ENCODE measurements at regions not wholly inside any gene's neighbourhood (a gene's known extent, or its start where the extent isn't known, plus 50 kb on each side); places are given as distances from the start of the nearest gene placed in this dataset.

DNA sequence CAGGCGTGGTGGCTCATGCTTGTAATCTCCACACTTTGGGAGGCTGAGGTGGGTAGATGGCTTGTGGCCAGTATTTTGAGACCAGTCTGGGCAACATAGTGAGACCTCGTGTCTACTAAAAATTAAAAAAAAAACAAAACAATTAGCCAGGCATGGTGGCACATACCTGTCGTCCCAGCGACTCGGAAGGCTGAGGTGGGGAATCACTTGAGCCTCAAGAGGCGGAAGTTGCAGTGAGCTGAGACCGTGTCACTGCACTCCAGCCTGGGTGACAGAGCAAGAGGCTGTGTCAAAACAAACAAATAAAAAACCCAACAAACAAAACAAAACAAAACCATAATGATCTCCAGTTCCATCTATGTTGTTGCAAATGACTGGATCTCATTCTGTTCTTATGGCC lies 341.3 kb upstream of the CFAP20DC start:
- TF ChIP-seq SIN3A (IDR thresholded peaks at IDR 0.05; ENCODE audit: borderline replicate concordance, insufficient read depth, low read length) (no peak), POLR2AphosphoS5 (IDR thresholded peaks at IDR 0.05; ENCODE audit: low read depth, low read length) (no peak), TAF1 (IDR thresholded peaks at IDR 0.05; ENCODE audit: borderline replicate concordance, insufficient read depth, low read length) (no peak), FOXP2 (optimal IDR thresholded peaks at IDR 0.05; ENCODE audit: borderline replicate concordance, extremely low read depth, extremely low read length, insufficient read depth) (no peak)
- TF ChIP-seq, protein P1, sequence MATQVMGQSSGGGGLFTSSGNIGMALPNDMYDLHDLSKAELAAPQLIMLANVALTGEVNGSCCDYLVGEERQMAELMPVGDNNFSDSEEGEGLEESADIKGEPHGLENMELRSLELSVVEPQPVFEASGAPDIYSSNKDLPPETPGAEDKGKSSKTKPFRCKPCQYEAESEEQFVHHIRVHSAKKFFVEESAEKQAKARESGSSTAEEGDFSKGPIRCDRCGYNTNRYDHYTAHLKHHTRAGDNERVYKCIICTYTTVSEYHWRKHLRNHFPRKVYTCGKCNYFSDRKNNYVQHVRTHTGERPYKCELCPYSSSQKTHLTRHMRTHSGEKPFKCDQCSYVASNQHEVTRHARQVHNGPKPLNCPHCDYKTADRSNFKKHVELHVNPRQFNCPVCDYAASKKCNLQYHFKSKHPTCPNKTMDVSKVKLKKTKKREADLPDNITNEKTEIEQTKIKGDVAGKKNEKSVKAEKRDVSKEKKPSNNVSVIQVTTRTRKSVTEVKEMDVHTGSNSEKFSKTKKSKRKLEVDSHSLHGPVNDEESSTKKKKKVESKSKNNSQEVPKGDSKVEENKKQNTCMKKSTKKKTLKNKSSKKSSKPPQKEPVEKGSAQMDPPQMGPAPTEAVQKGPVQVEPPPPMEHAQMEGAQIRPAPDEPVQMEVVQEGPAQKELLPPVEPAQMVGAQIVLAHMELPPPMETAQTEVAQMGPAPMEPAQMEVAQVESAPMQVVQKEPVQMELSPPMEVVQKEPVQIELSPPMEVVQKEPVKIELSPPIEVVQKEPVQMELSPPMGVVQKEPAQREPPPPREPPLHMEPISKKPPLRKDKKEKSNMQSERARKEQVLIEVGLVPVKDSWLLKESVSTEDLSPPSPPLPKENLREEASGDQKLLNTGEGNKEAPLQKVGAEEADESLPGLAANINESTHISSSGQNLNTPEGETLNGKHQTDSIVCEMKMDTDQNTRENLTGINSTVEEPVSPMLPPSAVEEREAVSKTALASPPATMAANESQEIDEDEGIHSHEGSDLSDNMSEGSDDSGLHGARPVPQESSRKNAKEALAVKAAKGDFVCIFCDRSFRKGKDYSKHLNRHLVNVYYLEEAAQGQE (IDR thresholded peaks at IDR 0.05; ENCODE audit: insufficient read depth in 1 of 2, low read depth in 2 of 2, low read length in 2 of 2) = no peak

DNA sequence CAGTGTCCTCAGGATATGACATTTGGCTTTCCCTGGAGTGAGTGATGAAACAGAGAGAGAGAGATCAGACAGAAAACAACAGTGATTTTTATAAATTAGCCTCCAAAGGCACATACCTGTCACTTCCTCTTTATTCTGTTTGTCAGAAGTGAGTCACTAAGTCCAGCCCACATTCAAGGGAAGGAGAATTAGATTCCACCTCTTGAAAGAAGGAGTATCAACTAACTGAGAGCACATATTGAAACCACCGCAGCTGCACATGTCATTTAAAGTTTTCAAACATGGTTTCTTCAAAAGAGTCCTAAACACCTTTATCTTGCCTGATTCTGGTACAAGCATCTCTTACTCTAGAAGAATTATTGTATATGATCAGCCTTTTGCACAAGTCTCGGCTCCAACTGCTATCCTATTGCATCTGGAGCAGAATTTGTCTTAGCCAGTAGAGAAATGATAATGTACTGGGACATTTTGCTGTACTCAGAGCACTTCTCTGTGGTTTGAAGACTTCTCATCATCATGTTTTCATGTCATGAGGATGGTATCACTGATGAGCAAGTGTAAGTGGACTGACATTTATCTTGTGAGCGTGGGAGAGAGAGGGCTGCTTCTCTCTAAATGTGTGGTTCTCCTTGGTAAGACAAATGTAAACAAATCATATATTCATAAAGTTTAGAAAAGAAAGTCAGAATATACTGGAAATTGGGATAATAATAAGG lies 338.9 kb upstream of the CFAP20DC start:
- no peak for TF ChIP-seq POLR2AphosphoS5 (IDR thresholded peaks at IDR 0.05; ENCODE audit: low read depth, low read length)
- no peak for TF ChIP-seq FOXP2 (optimal IDR thresholded peaks at IDR 0.05; ENCODE audit: borderline replicate concordance, extremely low read depth, extremely low read length, insufficient read depth)
- no peak for TF ChIP-seq TAF1 (IDR thresholded peaks at IDR 0.05; ENCODE audit: borderline replicate concordance, insufficient read depth, low read length)
- TF ChIP-seq, protein P1 (IDR thresholded peaks at IDR 0.05; ENCODE audit: insufficient read depth in 1 of 2, low read depth in 2 of 2, low read length in 2 of 2) = no peak
- TF ChIP-seq SIN3A (IDR thresholded peaks at IDR 0.05; ENCODE audit: borderline replicate concordance, insufficient read depth, low read length) = no peak

DNA sequence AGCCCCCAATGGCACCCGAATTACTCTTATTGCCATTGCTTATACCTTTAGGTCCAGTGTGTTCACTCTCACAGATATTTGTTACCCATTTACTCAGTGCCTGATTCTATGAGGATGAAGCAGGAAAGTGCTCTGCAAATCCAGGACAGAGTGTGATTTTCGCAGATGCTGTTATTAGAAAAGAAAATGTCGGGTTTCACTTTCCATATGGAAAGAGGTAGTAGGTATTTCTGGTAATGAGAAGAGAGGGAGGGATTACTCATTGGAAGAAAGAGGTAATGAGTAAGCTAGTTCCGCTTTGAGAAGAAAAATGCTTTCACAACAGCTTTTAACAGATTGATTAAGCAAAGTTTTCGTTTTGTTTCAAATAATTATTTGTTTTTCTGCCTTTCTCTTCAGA lies 336.3 kb upstream of the CFAP20DC start:
- TF ChIP-seq TAF1 (IDR thresholded peaks at IDR 0.05; ENCODE audit: borderline replicate concordance, insufficient read depth, low read length) (no peak), POLR2AphosphoS5 (IDR thresholded peaks at IDR 0.05; ENCODE audit: low read depth, low read length) (no peak), FOXP2 (optimal IDR thresholded peaks at IDR 0.05; ENCODE audit: borderline replicate concordance, extremely low read depth, extremely low read length, insufficient read depth) (no peak), SIN3A (IDR thresholded peaks at IDR 0.05; ENCODE audit: borderline replicate concordance, insufficient read depth, low read length) (no peak)
- TF ChIP-seq, protein P1 (IDR thresholded peaks at IDR 0.05; ENCODE audit: insufficient read depth in 1 of 2, low read depth in 2 of 2, low read length in 2 of 2) = no peak

DNA sequence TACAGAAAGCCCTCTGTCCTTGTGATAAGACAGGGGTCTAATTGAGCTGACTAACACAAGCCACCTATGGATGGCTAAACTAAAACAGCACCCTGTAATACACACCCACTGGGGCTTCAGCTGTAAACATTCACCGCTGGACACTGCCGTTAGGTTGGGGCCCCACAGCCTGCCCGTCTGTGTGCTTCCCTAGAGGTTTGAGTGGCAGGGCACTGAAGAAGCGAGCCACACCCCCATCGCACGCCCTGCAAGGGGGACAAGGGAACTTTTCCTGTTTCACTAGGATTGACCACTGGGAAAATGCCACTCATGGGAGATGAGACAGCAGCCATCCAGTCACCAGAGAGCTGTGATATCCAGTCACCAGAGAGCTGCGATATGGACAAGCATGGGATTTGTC lies 335.7 kb upstream of the CFAP20DC start:
- no peak for TF ChIP-seq POLR2AphosphoS5 (IDR thresholded peaks at IDR 0.05; ENCODE audit: low read depth, low read length)
- TF ChIP-seq FOXP2 (optimal IDR thresholded peaks at IDR 0.05; ENCODE audit: borderline replicate concordance, extremely low read depth, extremely low read length, insufficient read depth) = no peak

DNA sequence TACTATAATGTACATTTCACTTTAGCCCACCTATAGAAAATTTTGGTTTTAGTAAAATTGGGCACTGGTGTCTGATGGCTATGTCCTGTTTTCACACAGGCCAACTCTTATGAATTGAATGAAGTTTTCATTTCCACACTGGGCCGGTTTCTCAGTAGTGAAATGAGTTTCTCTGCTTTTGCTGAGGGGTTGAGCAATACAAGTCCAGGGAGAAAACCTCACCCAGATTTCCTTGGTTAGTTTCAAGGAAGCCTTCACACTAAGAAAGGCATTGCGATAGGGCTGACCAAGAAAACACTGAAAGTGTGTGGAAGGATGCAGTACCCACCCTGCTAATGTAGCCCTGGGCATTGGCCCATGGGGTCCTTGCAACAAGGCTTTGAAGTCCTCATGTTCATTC lies 331.5 kb upstream of the CFAP20DC start:
- TF ChIP-seq POLR2AphosphoS5 (IDR thresholded peaks at IDR 0.05; ENCODE audit: low read depth, low read length) (no peak), FOXP2 (optimal IDR thresholded peaks at IDR 0.05; ENCODE audit: borderline replicate concordance, extremely low read depth, extremely low read length, insufficient read depth) (no peak), SIN3A (IDR thresholded peaks at IDR 0.05; ENCODE audit: borderline replicate concordance, insufficient read depth, low read length) (no peak), TAF1 (IDR thresholded peaks at IDR 0.05; ENCODE audit: borderline replicate concordance, insufficient read depth, low read length) (no peak)
- TF ChIP-seq, protein P1 (IDR thresholded peaks at IDR 0.05; ENCODE audit: insufficient read depth in 1 of 2, low read depth in 2 of 2, low read length in 2 of 2) = no peak
